Stomach (tissue), 4 donors: ENCODE measurements at regions not wholly inside any gene's neighbourhood (a gene's known extent, or its start where the extent isn't known, plus 50 kb on each side); places are given as distances from the start of the nearest gene placed in this dataset.

Source experiments
- POLR2A ChIP-seq, 4 donors: fragments of 450-650 bp; IDR thresholded peaks; one replicate each; pipeline ENCODE4 v1.6.1; 2016; ENCODE audit warnings: antibody characterized with exemption in 4 of 4, control low read depth in 2 of 4, mild to moderate bottlenecking in 1 of 4, moderate library complexity in 1 of 4
- TF ChIP-seq, protein P1 (sequence below), 7 experiments: fragments of 450-650 bp in 4 of 7; fragments of 200-600 bp in 3 of 7; sonication (generic) in 3 of 7; IDR thresholded peaks; one replicate each; pipeline ENCODE4 v1.5.1; 2016 to 2019; ENCODE audit warnings: antibody characterized with exemption in 7 of 7, control low read depth in 2 of 7, mild to moderate bottlenecking in 1 of 7

DNA sequence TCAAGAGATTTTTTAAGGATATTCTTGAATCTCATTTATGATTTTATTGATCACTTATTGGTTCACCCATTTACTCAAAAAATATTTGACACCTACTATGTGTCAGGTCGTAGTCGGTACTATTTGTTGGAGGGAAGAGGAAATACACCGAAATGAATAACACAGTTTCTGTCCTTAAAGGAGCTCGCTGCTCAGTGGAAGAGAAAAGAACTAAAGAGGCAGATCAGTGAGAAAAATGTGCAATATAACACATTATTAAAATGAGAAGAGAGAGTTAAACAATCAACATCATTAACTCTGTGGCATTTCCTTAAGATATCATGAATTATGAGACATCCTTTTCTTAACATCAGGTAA is 56.1 kb upstream of the ADAMTS9 start:
- TF ChIP-seq, protein P1, sequence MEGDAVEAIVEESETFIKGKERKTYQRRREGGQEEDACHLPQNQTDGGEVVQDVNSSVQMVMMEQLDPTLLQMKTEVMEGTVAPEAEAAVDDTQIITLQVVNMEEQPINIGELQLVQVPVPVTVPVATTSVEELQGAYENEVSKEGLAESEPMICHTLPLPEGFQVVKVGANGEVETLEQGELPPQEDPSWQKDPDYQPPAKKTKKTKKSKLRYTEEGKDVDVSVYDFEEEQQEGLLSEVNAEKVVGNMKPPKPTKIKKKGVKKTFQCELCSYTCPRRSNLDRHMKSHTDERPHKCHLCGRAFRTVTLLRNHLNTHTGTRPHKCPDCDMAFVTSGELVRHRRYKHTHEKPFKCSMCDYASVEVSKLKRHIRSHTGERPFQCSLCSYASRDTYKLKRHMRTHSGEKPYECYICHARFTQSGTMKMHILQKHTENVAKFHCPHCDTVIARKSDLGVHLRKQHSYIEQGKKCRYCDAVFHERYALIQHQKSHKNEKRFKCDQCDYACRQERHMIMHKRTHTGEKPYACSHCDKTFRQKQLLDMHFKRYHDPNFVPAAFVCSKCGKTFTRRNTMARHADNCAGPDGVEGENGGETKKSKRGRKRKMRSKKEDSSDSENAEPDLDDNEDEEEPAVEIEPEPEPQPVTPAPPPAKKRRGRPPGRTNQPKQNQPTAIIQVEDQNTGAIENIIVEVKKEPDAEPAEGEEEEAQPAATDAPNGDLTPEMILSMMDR (IDR thresholded peaks at IDR 0.05), result no peak
- no peak for TF ChIP-seq POLR2A (IDR thresholded peaks at IDR 0.05)
